ENCODE measurements at regions not wholly inside any gene's neighbourhood (a gene's known extent, or its start where the extent isn't known, plus 50 kb on each side); places are given as distances from the start of the nearest gene placed in this dataset.

- no peak for FAIRE-seq
- H3K79me2 ChIP-seq (ENCODE audit: control insufficient read depth, insufficient read depth, low read length): no peaks in the 10 kb centered on the region
- no peak overlapping the region for H2AFZ ChIP-seq (ENCODE audit: low read depth, low read length)
- H3K4me2 ChIP-seq (ENCODE audit: insufficient read depth, low read length): no peak overlapping the region
- TF ChIP-seq JUN (IDR thresholded peaks at IDR 0.05; ENCODE audit: borderline replicate concordance, insufficient read depth, insufficient read length, low read depth): no peak
- TF ChIP-seq EZH2 (IDR thresholded peaks at IDR 0.05; ENCODE audit: borderline replicate concordance, low read depth, low read length, severe bottlenecking): no peak
- no peak for TF ChIP-seq FOS (IDR thresholded peaks at IDR 0.05; ENCODE audit: borderline replicate concordance, insufficient read depth, low read length)
- no peak for TF ChIP-seq POLR2AphosphoS5 (IDR thresholded peaks at IDR 0.05; ENCODE audit: insufficient read depth, low read depth, low read length)
- no peak for TF ChIP-seq MAX (IDR thresholded peaks at IDR 0.05; ENCODE audit: insufficient read depth, insufficient read length)
- TF ChIP-seq MYC (IDR thresholded peaks at IDR 0.05; ENCODE audit: low read depth, low read length): no peak
- TF ChIP-seq GATA2 (IDR thresholded peaks at IDR 0.05; ENCODE audit: insufficient read depth, insufficient read length, low read depth, low read length): no peak
- no peak for TF ChIP-seq POLR2A (IDR thresholded peaks at IDR 0.05; ENCODE audit: low read depth, low read length)
- no peak for TF ChIP-seq CTCF (IDR thresholded peaks at IDR 0.05; ENCODE audit: extremely low read depth in 1 of 2, insufficient read depth in 1 of 2, low read depth in 1 of 2, low read length in 2 of 2)
- no peak for DNase-seq (ENCODE audit: low read depth, low spot score)
- no peaks in the 10 kb centered on the region for H3K36me3 ChIP-seq (ENCODE audit: control insufficient read depth in 2 of 2, extremely low read depth in 1 of 2, insufficient read depth in 2 of 2, low read length in 2 of 2)
- H3K27ac ChIP-seq (ENCODE audit: insufficient read depth, low read depth, low read length): no peak overlapping the region
- no peaks in the 10 kb centered on the region for H4K20me1 ChIP-seq (replicated peaks; ENCODE audit: control insufficient read depth, extremely low read depth, insufficient read depth, low read length)
- POLR2A ChIA-PET: no interaction called here
- H3K9me1 ChIP-seq (replicated peaks; ENCODE audit: control insufficient read depth, extremely low read depth, insufficient read depth, low read length): no peaks in the 10 kb centered on the region
- CTCF ChIA-PET: no interaction called here
- H3K9ac ChIP-seq (replicated peaks; ENCODE audit: extremely low read depth, insufficient read depth, low read length): no peak overlapping the region
- H3K4me1 ChIP-seq (ENCODE audit: control insufficient read depth, extremely low read depth, insufficient read depth, low read length): no peaks in the 10 kb centered on the region
- H3K27me3 ChIP-seq (ENCODE audit: control insufficient read depth in 2 of 2, insufficient read depth in 2 of 2, low read length in 2 of 2): no peaks in the 10 kb centered on the region
- dilution Hi-C loops (cut with MboI; ENCODE audit: extremely low pct_ligation_motif_present, low sequenced_read_pairs) (no loop called here), intact Hi-C loops (cut with micrococcal nuclease) (no loop called here)
- BruUV-seq (replicated peaks): no TSS peak
- H3K9me3 ChIP-seq (replicated peaks; ENCODE audit: control insufficient read depth, insufficient read depth, low read length): peaks cover 6% of the 10 kb centered on the region
- no peak overlapping the region for H3K4me3 ChIP-seq (replicated peaks in 1 of 3; ENCODE audit: insufficient read depth in 1 of 3, low read depth in 1 of 3, low read length in 3 of 3)
Observed at GRCh38 chr4:60617731-60618130, 582.4 kb upstream of the ADGRL3 start.
